ENCODE measurements at regions not wholly inside any gene's neighbourhood (a gene's known extent, or its start where the extent isn't known, plus 50 kb on each side); places are given as distances from the start of the nearest gene placed in this dataset.

GRCh38 chr7:137081321-137082093 lies 213.1 kb downstream of the CHRM2 start:
- no peaks in the 10 kb centered on the region for H3K36me3 ChIP-seq (ENCODE audit: insufficient read depth, low read length)
- H3K27ac ChIP-seq (ENCODE audit: low read depth, low read length): no peak overlapping the region
- H2AFZ ChIP-seq (ENCODE audit: low read length, unreplicated experiment): no peak overlapping the region
- no peak overlapping the region for H3K4me3 ChIP-seq (ENCODE audit: low read depth, low read length)
- no peaks in the 10 kb centered on the region for H3K27me3 ChIP-seq (ENCODE audit: insufficient read depth, low read length)
- no peaks in the 10 kb centered on the region for H3K79me2 ChIP-seq (ENCODE audit: control insufficient read depth, insufficient read depth, low read length, unreplicated experiment)
- H3K4me1 ChIP-seq (ENCODE audit: control insufficient read depth, insufficient read depth, low read length, unreplicated experiment): peaks cover 17% of the 10 kb centered on the region

- Histone ChIP-seq H3K79me2 (ENCODE audit: control insufficient read depth, insufficient read depth, low read length, unreplicated experiment) (no peaks in the 10 kb centered on the region), H3K4me3 (ENCODE audit: low read depth, low read length) (no peak overlapping the region), H3K36me3 (ENCODE audit: insufficient read depth, low read length) (no peaks in the 10 kb centered on the region), H3K27me3 (ENCODE audit: insufficient read depth, low read length) (no peaks in the 10 kb centered on the region), H2AFZ (ENCODE audit: low read length, unreplicated experiment) (no peak overlapping the region), H3K27ac (ENCODE audit: low read depth, low read length) (no peak overlapping the region), H3K4me1 (ENCODE audit: control insufficient read depth, insufficient read depth, low read length, unreplicated experiment) (peaks cover 17% of the 10 kb centered on the region)
Observed at GRCh38 chr7:137080516-137081203, 212.2 kb downstream of the CHRM2 start.

GRCh38 chr7:137078781-137079180 lies 210.3 kb downstream of the CHRM2 start:
- Histone ChIP-seq H3K79me2 (ENCODE audit: control insufficient read depth, insufficient read depth, low read length, unreplicated experiment) (no peaks in the 10 kb centered on the region), H3K4me1 (ENCODE audit: control insufficient read depth, insufficient read depth, low read length, unreplicated experiment) (peaks cover 25% of the 10 kb centered on the region), H3K27ac (ENCODE audit: low read depth, low read length) (no peak overlapping the region), H3K27me3 (ENCODE audit: insufficient read depth, low read length) (no peaks in the 10 kb centered on the region), H3K4me3 (ENCODE audit: low read depth, low read length) (no peak overlapping the region), H2AFZ (ENCODE audit: low read length, unreplicated experiment) (no peak overlapping the region), H3K36me3 (ENCODE audit: insufficient read depth, low read length) (no peaks in the 10 kb centered on the region)

- Histone ChIP-seq H3K27me3 (ENCODE audit: insufficient read depth, low read length) (no peaks in the 10 kb centered on the region), H3K79me2 (ENCODE audit: control insufficient read depth, insufficient read depth, low read length, unreplicated experiment) (no peaks in the 10 kb centered on the region), H3K4me3 (ENCODE audit: low read depth, low read length) (no peak overlapping the region), H3K36me3 (ENCODE audit: insufficient read depth, low read length) (no peaks in the 10 kb centered on the region), H2AFZ (ENCODE audit: low read length, unreplicated experiment) (peak overlapping the region; percentile 15), H3K27ac (ENCODE audit: low read depth, low read length) (peak overlapping the region; percentile 92), H3K4me1 (ENCODE audit: control insufficient read depth, insufficient read depth, low read length, unreplicated experiment) (peaks cover 22% of the 10 kb centered on the region)
Observed at GRCh38 chr7:137074391-137075030, 206.1 kb downstream of the CHRM2 start.

GRCh38 chr7:137073571-137074325 lies 205.3 kb downstream of the CHRM2 start:
- H3K4me1 ChIP-seq (ENCODE audit: control insufficient read depth, insufficient read depth, low read length, unreplicated experiment): peaks cover 25% of the 10 kb centered on the region
- peak overlapping the region; percentile 37; the same call in 1 of the 2 replicates for H3K4me3 ChIP-seq (ENCODE audit: low read depth, low read length)
- H3K27ac ChIP-seq (ENCODE audit: low read depth, low read length): peak overlapping the region; percentile 92
- H2AFZ ChIP-seq (ENCODE audit: low read length, unreplicated experiment): peak overlapping the region; percentile 47
- H3K27me3 ChIP-seq (ENCODE audit: insufficient read depth, low read length): no peaks in the 10 kb centered on the region
- no peaks in the 10 kb centered on the region for H3K36me3 ChIP-seq (ENCODE audit: insufficient read depth, low read length)
- no peaks in the 10 kb centered on the region for H3K79me2 ChIP-seq (ENCODE audit: control insufficient read depth, insufficient read depth, low read length, unreplicated experiment)
